Sciatic nerve (tissue), 2 donors: ENCODE measurements at regions not wholly inside any gene's neighbourhood (a gene's known extent, or its start where the extent isn't known, plus 50 kb on each side); places are given as distances from the start of the nearest gene placed in this dataset.

Source experiments
- ATAC-seq: fragments of 200-7000 bp; cut with Tn5 transposase; one replicate; pipeline ENCODE4 v1.9.1; 2020; ENCODE audit warnings: mild to moderate bottlenecking, moderate library complexity
- DNase-seq: peaks from one replicate; pipeline ENCODE4 v3.0.0-alpha.2; 2020; ENCODE audit warnings: low spot score
- intact Hi-C: fragments of 100-400 bp; cut with DNase I; formaldehyde crosslinking; loops from one replicate; pipeline ENCODE4 v1.14.2; 2022
- donor health status: DM: no; HTN: no; CAD: no.
- donor health status: DM: no; HTN: no; CAD: no.

DNA sequence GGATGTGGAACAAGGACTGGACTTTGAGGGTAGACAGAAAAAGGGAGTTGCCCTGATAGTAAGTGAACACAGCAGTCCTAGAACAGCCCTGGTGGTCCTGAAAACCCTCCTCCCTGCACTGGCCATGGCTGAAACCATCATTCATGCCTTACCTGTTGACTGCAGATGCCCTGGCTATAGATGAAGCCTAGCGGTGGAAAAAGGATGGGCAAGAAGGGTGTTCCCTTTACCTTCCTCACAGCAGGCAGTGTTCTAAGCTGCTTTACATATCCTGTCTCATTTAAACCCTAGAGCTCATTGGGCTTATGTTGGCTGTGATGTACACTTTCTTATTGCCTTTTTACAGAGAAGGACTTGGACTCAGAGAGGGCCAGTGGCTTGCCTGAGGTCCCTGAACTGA is 133.6 kb downstream of the C11orf91 start:
- DNase-seq (no peak), ATAC-seq (no peak)
- intact Hi-C loops, result no loop called here

DNA sequence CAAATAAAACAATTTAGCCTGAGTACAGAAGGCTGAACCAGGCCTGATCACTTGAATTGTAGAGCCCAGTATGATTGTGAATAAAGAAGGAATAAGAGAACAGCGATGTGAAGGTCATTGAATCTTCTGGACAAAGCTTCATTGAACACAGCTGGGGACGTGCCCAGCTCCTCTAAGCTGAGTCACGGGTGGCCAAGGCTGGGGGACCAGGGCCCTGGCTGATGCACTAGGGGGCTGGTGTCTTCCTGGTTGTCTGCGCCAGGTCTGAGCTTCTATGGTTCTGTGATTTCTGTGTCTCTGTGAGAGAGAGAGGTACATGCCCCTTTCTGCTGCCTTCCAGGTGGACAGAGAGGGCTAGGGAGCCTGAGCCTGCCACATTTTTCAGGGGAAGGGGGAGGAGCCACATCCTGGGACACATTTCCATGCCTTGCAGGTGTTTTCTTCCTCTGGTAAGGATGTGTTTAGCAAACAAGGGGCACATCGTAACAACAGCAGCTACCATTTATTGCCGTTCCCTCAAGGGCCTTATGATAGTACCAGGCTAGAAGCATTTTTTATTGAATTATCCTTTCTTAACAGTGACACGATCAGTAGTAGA is 135.7 kb downstream of the C11orf91 start:
- intact Hi-C loops, result no loop called here
- ATAC-seq, result peak; percentile 51

DNA sequence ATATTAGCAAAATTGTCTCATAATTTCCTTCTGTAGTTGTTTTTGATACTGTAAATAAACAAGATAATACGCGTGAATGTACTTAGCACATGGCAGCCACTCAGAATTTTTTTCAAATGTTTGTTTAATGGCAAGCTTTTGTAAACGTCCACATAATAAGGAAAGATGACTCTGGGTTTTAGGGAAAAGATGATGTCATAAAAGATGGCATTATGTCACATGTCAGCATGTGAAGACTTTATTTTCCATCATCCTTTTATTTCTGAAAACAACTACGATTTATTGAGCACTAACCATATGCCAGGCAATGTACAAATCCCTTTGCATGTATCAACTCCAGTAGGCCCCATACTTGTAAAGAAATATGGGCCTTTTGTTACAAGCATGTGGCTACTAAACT is 139.9 kb downstream of the C11orf91 start:
- DNase-seq, result no peak
- intact Hi-C loops, result no loop called here
- no peak for ATAC-seq

More for the DNA sequence above, 135.7 kb downstream of the C11orf91 start:
- DNase-seq, result no peak

DNA sequence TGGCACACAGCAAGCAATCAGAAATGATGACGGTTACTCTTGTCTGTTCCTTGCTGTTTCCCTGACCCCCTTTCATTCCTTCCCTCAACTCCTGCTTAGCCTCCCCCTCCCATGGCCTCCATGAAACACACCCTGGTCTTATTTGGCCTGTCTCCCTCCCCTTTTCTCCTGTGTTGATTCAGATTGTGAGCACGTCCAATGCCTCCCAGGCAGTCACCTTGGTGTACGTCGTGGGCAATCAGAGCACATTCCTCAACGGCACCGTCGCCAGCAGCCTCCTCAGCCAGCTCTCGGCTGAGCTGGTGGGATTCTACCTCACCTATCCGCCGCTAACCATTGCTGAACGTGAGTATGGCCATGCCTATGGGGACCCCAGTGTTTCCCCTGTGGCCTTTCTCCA is 141.1 kb downstream of the C11orf91 start:
- intact Hi-C loops, result no loop called here
- ATAC-seq (no peak), DNase-seq (no peak)

DNA sequence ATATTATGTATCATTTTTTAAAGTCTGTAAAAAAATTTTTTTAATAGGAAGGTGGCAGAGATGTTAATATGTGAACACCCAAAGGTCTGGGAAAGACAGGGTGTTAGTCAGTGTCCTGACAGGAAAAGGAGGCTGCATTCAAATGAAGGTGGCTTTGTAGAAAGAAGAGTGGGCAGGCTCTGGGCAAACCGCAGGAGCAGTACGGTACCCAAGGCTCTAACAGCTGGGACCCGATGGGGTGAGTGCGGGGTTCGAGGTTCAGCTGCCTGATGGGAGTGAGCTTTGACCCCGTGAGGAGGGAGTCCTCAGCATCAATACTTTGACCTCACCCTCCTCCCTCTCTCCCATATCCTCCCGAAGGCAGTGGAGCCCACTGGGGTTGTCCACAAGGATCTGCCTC is 142.5 kb downstream of the C11orf91 start:
- DNase-seq, result no peak
- no peak for ATAC-seq
- intact Hi-C loops, result no loop called here

DNA sequence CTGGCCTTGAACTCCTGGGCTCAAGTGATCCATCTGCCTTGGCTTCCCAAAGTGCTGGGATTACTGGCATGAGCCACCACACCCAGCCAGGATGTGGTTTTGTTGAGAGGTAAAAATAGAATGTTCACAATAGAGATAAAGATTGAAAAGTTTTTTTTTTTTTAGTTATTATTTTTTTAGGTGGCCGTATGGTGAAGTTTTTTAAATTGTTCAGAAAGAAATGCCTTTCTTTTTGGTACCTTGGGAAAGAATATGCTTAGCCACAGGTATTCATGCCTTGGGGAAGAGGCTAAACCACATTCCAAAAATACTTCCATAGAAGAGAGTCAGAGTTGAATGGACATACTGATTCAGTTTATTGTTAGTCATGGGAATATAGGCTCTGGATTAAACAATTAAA is 143.4 kb downstream of the C11orf91 start:
- no peak for DNase-seq
- no peak for ATAC-seq
- intact Hi-C loops, result no loop called here

DNA sequence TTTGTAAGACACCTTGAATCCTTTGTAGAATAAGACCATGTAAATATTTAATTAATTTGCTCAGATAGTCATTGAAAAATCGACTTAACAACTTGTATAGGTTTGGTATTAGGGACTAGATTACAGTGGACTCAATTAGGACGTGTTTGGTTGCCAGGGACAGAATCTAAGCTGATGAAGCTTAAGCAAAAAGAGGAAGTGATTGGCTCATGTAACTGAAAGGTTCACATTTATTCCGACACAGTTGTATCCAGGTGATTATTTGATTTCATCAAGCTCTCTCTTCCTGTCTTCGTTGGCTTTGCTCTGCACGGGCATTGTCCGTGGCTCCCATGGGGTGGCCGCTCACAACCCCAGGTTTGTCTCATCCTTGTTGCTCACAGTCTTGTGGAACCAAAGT is 146.4 kb downstream of the C11orf91 start:
- no peak for DNase-seq
- intact Hi-C loops, result no loop called here
- ATAC-seq, result no peak

DNA sequence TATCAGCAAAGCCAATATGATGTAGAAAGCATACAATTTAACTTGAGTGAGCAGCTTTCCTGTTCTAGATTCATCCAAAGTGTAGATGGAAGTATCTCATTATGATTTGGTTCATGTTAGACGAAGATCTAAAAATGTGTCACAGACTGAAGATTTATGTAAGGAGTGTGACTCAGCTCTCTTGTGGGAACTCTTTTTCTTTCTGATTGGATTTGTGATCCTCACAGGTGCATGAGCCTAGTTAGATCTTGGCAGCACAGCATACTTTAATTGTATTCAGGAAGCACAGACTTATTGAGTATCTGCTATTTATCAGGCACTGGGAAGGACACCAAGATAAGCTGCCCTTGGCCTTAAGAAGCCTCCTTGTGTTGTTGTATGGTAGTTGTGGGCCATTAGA is 147.1 kb downstream of the C11orf91 start:
- no peak for ATAC-seq
- intact Hi-C loops, result no loop called here
- DNase-seq, result no peak

DNA sequence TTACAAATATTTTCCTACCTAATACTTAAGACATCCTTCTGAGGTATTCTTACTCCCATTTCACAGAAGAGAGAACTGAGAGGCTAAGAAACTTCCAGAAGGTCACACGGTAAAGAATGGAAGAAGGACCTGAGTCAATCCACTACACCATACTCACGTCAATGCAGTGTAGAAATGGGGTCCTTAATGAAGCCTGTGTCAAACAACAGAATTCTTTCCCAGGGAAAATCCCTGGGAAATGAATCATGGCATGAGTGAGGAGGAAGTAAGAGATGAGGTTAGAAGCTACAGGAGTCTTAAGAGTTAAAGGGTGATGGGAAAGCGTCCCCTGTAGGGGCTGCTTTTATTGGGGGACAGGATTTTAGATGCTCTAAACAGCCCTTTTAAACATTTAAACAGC is 147.9 kb downstream of the C11orf91 start:
- ATAC-seq, result no peak

DNA sequence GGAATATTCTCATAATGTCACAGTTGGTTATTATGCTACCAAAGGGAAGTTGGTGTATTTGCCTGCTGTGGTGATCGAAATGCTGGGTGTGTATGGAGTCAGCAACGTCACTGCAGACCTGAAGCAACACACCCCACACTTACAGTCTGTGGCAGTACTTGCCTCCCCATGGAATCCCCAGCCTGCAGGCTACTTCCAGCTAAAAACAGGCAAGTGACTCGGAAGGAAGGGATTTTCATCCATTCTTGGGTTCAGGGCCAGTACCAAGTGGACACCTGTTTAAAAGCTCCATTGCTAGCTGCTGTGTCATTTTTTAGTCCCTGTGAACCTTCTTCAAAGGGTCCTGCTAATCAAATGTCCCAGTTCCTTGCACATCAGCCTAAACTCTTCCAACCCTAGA is 149.6 kb downstream of the C11orf91 start:
- intact Hi-C loops, result no loop called here
- DNase-seq (no peak), ATAC-seq (no peak)

More for the DNA sequence above, 147.9 kb downstream of the C11orf91 start:
- no peak for DNase-seq
- intact Hi-C loops, result no loop called here

DNA sequence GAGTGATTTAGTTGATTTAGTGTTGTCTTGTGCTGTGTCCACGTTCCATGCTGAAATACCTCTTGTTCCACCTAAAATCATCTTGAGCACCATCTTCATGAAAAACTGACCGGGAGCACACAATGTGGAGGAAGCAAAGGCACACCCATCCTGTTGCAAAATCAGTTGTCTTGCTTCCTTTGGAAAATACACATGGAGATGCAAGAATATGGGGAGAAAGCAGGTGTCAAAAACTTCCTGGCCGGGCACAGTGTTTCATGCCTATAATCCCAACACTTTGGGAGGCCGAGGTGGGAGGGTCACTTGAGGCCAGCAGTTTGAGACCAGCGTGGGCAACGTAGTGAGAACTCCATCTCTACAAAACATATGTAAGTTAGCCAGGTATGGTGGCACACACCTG is 151.1 kb downstream of the C11orf91 start:
- no peak for ATAC-seq
- intact Hi-C loops, result no loop called here
- DNase-seq, result no peak

DNA sequence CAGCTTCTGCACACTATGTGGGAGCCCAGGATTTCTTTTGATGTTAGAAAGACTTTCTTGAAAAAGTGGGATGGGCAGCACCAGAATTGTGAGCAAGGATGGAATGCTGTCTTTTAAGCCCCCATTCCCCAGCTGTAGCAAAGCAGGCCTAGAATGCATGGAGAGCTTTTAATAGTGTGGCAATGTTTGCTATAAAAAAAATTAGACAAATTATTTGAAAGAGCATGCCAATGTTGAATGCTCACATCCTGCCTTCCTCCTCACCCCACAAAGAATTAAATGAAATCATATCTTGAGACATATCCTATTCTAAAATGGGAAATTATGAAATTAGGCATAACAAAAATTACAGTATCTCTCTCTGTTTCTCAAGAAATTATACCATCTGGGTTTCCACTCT is 154.7 kb downstream of the C11orf91 start:
- no peak for DNase-seq
- intact Hi-C loops, result no loop called here
- no peak for ATAC-seq

DNA sequence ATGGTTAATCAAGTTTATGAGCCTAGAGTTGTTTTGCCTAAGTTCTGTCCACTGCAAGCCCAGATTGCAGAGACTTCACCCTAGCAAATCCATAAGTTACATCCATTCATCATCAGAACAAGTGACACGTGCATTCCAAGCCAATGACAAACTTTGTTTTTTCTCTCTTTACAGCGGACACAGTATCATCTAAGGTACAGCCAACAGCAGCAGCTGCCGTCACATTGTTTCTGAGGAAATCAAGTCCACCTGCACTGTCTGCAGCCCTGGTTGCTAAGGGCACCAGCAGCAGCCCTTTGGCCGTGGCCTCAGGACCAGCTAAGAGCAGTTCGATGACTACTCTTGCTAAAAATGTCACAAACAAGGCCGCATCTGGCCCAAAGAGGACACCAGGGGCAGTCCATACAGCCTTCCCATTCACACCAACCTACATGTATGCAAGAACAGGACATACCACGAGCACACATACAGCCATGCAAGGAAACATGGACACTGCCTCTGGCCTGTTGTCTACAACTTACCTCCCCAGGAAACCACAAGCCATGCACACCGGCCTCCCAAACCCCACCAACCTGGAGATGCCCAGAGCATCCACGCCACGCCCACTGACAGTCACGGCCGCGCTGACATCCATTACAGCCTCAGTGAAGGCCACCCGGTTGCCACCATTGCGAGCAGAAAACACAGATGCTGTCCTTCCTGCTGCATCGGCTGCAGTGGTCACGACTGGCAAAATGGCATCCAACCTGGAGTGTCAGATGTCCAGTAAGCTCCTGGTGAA is 155.8 kb downstream of the C11orf91 start:
- intact Hi-C loops, result no loop called here
- ATAC-seq (no peak), DNase-seq (no peak)

DNA sequence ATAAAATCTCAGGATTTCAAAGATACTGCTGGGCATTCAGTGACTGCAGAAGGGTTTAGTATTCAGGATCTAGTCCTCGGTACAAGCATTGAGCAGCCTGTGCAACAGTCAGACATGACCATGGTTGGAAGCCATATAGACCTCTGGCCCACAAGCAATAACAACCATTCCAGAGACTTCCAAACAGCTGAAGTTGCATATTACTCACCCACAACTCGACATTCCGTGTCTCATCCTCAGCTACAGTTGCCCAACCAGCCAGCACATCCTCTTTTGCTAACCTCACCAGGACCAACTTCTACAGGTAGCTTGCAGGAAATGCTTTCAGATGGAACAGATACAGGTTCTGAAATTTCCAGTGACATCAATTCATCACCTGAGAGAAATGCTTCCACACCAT is 156.8 kb downstream of the C11orf91 start:
- intact Hi-C loops, result no loop called here
- ATAC-seq (no peak), DNase-seq (no peak)

DNA sequence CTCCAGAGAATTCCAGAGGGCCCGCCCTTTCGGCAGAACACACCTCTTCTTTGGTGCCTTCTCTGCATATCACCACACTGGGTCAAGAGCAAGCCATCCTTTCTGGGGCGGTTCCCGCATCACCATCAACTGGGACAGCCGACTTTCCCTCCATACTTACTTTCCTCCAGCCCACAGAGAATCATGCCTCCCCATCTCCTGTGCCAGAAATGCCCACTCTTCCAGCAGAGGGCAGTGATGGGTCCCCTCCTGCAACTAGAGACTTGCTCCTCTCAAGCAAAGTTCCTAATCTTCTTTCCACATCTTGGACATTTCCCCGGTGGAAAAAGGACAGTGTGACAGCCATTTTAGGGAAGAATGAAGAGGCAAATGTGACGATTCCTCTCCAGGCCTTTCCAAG is 157.7 kb downstream of the C11orf91 start:
- DNase-seq (no peak), ATAC-seq (no peak)
- intact Hi-C loops, result no loop called here

DNA sequence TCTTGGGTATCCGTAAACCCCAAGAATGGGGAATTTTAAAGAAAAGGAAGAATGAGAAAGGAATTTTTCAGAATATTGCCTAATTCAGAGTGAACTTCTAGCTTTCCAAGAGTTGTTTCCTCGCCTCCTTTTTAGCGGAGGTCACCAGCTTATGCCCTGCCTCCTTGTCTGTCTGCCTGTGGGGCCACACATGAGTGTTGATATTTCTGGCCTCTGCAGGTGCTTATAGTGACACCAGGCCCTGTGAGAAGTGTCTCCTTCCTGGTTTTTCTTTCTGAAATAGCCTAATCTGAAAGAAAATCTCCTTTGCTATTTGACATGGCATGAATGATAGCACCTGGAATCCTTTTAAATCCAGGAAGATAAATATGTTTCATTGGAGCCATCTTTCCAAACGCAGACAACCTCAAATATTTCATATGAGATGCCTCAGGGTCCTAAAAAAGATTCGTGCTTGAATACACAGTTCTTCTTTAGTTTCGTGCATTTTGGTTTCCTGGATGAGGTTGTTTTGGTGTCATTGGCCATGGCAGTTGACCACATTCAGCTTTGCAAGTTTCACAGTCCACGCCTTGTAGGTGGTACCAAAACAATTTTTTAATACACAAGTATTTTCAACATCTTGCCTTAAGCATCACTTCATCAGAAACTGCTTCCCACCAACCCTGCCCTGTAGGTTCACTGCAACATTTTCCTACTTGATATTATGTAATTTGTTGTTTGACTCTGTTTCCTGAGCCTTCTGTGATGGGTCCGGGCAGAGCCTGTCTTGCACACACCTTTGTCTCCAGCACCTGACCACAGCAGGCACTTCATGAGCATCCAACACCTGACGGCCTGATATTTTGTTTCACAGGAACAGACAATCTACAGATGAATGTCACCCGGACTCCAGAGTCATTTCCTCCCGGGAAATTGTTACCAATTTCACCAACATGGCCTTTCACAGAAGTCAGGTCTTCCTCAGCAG is 159.4 kb downstream of the C11orf91 start:
- intact Hi-C loops, result no loop called here
- ATAC-seq (no peak), DNase-seq (no peak)

DNA sequence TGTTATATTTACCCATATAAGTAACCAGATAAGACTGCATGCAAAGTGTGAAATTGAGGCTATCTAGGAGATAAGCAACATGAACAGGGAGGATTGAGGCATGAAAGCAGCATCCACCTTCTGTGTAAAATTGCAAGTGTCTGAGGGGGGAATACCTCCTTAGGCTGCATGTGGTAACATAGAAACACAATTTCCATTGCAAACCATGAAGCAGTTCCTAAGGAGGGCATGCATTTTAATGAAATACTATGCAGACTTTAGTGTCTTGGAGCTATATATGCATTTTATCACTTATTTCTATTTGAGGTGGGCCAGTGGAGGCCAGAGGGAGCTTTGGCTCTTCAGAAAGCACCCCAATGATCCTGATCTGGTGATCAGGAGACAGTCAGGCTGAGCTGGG is 160.2 kb downstream of the C11orf91 start:
- intact Hi-C loops, result no loop called here
- DNase-seq, result no peak
- ATAC-seq, result no peak

DNA sequence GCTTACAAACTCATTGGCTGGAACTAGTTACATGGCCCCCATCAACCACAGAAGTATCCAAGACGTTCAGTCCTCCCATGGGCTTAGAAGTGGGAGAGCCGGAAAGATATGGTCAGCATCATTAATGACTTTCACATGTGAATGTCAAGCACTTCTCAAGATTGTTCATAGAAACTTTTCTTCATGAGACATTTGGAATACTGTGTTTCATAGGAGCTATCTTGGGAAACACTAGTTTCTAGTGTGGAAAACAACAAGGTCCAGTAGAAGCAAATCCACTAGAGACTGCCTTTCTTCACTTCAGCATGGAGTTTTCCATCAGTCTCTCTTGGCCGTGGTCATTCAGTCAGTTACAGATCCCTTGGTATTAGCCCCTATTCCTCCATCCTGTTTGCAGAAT is 160.9 kb downstream of the C11orf91 start:
- DNase-seq (no peak), ATAC-seq (peak; percentile 49)
- intact Hi-C loops, result no loop called here

DNA sequence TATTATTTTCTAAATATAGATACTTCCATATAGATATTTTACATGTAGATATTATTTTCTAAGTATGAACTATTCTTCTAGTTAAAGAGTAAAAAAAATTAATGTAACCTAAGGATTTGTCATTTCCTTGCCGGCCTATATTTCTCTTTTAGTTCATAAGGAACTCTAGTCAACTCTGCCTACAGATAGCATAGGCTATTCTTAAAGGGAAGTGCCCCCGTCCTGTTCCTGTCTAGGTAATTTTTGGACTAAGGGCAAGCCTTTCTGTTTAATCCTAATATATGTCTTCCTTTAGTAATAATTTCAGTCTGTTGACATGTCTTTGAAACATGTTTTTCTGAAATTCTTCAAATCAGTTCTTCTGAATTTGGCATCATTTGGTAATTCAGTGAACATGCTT is 161.9 kb downstream of the C11orf91 start:
- intact Hi-C loops, result no loop called here
- DNase-seq (no peak), ATAC-seq (no peak)

DNA sequence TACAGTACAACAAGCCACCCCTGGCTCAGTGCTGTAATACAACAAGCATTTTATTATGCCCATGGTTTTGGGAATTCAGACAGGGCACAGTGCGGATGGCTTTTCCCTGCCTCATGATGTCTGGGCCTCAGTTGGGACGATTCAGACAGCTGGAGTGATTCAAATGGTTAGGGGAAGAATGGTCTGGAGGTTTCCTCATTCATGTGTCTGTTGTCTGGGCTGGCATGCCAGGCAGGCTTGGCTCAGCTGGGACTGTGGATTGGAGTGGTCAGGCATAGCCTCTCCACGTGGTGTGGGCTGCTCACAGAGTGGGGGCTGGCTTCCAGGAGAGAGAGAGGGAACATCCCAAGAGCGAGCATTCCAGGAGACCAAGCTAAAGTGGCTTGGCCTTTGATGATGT is 164.4 kb downstream of the C11orf91 start:
- no peak for DNase-seq
- no peak for ATAC-seq
- intact Hi-C loops, result no loop called here
